HepG2 (cell line): ENCODE measurements at regions not wholly inside any gene's neighbourhood (a gene's known extent, or its start where the extent isn't known, plus 50 kb on each side); places are given as distances from the start of the nearest gene placed in this dataset.

Experiments used
- ARNT ChIP-seq: fragments of 450-650 bp; IDR thresholded peaks from 2 replicates; pipeline ENCODE4 v1.6.1; 2017
- CHD2 ChIP-seq: IDR thresholded peaks from 2 replicates; pipeline ENCODE4 v1.6.1; 2011; ENCODE audit warnings: low read depth, low read length, improper control_type of control experiment
- CREM ChIP-seq, 2 experiments: sonication (generic) in 1 of 2; formaldehyde crosslinking in 1 of 2; IDR thresholded peaks; 2 replicates each; pipeline versions ENCODE4 v1.4.0 to v1.6.1; 2016 to 2020; ENCODE audit warnings: antibody characterized with exemption in 1 of 2, mild to moderate bottlenecking in 1 of 2, missing genetic modification reagents in 1 of 2
- EZH2 ChIP-seq: conservative IDR thresholded peaks from 2 replicates; pipeline ENCODE4 v1.6.1; 2012; ENCODE audit warnings: mild to moderate bottlenecking, low read depth, low read length, moderate library complexity
- GATAD2A ChIP-seq: IDR thresholded peaks from 2 replicates; pipeline ENCODE4 v1.6.1; 2016
- MZF1 ChIP-seq: sonication (generic); formaldehyde crosslinking; IDR thresholded peaks from 2 replicates; pipeline ENCODE4 v1.8.1; 2023; ENCODE audit warnings: mild to moderate bottlenecking, missing genetic modification reagents, borderline replicate concordance
- NFIC ChIP-seq: IDR thresholded peaks from 2 replicates; pipeline ENCODE4 v1.6.1; 2012; ENCODE audit warnings: mild to moderate bottlenecking, low read length, inconsistent platforms
- ZFX ChIP-seq: sonication (generic); formaldehyde crosslinking; IDR thresholded peaks from 2 replicates; pipeline ENCODE4 v1.4.0; 2020; ENCODE audit warnings: mild to moderate bottlenecking, low read depth, missing genetic modification reagents, moderate library complexity
- ZNF382 ChIP-seq: sonication (generic); formaldehyde crosslinking; IDR thresholded peaks from 2 replicates; pipeline ENCODE4 v1.5.0; 2020; ENCODE audit warnings: missing genetic modification reagents, mild to moderate bottlenecking, borderline replicate concordance
- ZNF550 ChIP-seq: sonication (generic); formaldehyde crosslinking; IDR thresholded peaks from 2 replicates; pipeline ENCODE4 v1.4.0; 2020; ENCODE audit warnings: mild to moderate bottlenecking, missing genetic modification reagents, borderline replicate concordance
- TF ChIP-seq, protein P1 (sequence below): sonication (generic); formaldehyde crosslinking; IDR thresholded peaks from 2 replicates; pipeline ENCODE4 v1.8.0; 2022; ENCODE audit warnings: mild to moderate bottlenecking, missing genetic modification reagents; ENCODE audit not compliant: insufficient replicate concordance
- TF ChIP-seq, protein P2 (sequence below): sonication (generic); formaldehyde crosslinking; conservative IDR thresholded peaks from 2 replicates; pipeline ENCODE4 v1.4.0; 2020; ENCODE audit warnings: missing genetic modification reagents

DNA sequence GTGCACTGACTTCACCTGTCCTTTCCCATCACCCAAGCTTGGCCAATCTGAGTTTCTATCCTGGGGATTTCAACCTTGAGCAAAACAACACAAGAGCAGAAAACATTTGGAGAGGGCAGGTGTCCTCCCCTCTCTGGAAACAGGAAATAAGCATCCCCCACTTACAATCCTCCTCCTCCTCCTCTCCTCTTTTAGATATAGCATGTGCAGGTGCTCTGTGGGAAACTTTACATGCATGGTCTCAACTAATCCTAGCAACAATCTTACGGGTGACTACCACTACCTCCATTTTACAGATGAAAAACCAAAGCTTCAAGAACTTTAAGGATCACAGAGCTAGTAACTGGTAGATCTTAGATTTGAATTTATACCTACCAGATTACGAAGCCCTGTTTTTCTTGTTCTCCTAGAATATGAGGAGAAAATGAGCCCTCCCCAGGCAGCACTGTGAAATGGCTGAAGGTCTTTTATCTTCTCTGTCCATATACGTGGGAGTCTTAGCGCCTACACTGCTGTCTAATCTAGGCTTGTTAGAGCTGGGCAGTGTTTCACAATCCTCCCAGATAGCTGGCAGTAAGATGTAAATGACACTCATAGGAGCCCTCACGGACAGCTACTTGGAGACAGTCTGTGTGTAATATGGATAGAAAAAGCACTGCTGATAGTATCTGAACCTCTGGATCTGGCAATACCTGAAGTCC is 301.2 kb upstream of the PROK2 start:
- TF ChIP-seq ZNF550 (CRISPR knock-in tag) (no peak), CHD2 (no peak), ZFX (CRISPR knock-in tag) (no peak), EZH2 (no peak), GATAD2A (no peak), NFIC (no peak), ARNT (no peak), ZNF382 (CRISPR knock-in tag) (no peak), MZF1 (CRISPR knock-in tag) (no peak), CREM (IDR thresholded peaks at IDR 0.05) (no peak), CREM (CRISPR knock-in tag; IDR thresholded peaks at IDR 0.05) (no peak)
- TF ChIP-seq, protein P1, sequence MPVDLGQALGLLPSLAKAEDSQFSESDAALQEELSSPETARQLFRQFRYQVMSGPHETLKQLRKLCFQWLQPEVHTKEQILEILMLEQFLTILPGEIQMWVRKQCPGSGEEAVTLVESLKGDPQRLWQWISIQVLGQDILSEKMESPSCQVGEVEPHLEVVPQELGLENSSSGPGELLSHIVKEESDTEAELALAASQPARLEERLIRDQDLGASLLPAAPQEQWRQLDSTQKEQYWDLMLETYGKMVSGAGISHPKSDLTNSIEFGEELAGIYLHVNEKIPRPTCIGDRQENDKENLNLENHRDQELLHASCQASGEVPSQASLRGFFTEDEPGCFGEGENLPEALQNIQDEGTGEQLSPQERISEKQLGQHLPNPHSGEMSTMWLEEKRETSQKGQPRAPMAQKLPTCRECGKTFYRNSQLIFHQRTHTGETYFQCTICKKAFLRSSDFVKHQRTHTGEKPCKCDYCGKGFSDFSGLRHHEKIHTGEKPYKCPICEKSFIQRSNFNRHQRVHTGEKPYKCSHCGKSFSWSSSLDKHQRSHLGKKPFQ: no peak
- TF ChIP-seq, protein P2, sequence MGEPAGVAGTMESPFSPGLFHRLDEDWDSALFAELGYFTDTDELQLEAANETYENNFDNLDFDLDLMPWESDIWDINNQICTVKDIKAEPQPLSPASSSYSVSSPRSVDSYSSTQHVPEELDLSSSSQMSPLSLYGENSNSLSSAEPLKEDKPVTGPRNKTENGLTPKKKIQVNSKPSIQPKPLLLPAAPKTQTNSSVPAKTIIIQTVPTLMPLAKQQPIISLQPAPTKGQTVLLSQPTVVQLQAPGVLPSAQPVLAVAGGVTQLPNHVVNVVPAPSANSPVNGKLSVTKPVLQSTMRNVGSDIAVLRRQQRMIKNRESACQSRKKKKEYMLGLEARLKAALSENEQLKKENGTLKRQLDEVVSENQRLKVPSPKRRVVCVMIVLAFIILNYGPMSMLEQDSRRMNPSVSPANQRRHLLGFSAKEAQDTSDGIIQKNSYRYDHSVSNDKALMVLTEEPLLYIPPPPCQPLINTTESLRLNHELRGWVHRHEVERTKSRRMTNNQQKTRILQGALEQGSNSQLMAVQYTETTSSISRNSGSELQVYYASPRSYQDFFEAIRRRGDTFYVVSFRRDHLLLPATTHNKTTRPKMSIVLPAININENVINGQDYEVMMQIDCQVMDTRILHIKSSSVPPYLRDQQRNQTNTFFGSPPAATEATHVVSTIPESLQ: no peak
